Adrenal gland (tissue), 5 donors: ENCODE measurements at regions not wholly inside any gene's neighbourhood (a gene's known extent, or its start where the extent isn't known, plus 50 kb on each side); places are given as distances from the start of the nearest gene placed in this dataset.

ENCODE experiments used
- CTCF ChIP-seq, 6 experiments: fragments of 450-650 bp in 4 of 6; fragments of 200-600 bp in 2 of 6; sonication (generic) in 1 of 6; IDR thresholded peaks; 1 replicate in 5 of 6; 2 replicates in 1 of 6; pipeline versions ENCODE4 v1.5.1 to v1.8.0; 2016 to 2021; ENCODE audit warnings: antibody characterized with exemption in 6 of 6, mild to moderate bottlenecking in 2 of 6, moderate library complexity in 1 of 6
- POLR2A ChIP-seq, 2 donors: fragments of 450-650 bp; IDR thresholded peaks; one replicate each; pipeline ENCODE4 v1.6.1; 2017; ENCODE audit warnings: antibody characterized with exemption in 2 of 2, mild to moderate bottlenecking in 2 of 2, moderate library complexity in 1 of 2
- donor health status: DM: no; HTN: no; CAD: no.

DNA sequence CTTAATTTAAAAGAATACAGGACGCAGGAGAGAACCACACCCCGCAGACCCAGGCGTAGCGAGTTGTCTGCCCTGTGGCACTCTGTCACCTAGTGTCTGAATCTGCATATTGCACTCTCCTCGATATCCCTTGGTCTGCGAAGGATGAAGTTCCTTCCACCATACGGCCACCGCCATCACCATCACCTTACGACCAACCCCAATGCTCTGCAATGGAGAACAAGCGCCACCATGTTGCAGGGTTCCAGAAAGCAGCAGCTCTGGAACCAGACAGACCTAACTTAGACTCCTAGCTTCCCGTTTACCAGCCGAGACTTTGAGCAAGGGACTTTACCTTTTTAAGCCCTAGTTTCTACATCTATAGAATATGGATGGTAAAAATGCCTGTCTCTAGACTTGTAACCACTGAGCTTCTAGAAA, 77.4 kb upstream of the DMRT1 start:
- TF ChIP-seq CTCF (IDR thresholded peaks at IDR 0.05) (peak; percentile 76 to 85 (median 81)), POLR2A (IDR thresholded peaks at IDR 0.05) (no peak)
